ENCODE measurements at regions not wholly inside any gene's neighbourhood (a gene's known extent, or its start where the extent isn't known, plus 50 kb on each side); places are given as distances from the start of the nearest gene placed in this dataset.
"Not testable (repeated sequence)": the region's sequence is repeated elsewhere in the genome, so short reads cannot be mapped to it uniquely, and the experiment has no call there.

- DNase-seq (ENCODE audit: low read depth): no peak
Measured at GRCh38 chr7:119945822-119946221, 327.2 kb upstream of the KCND2 start.

- no peak for DNase-seq (ENCODE audit: low read depth)
Measured at GRCh38 chr7:119949053-119949452, 323.9 kb upstream of the KCND2 start.

GRCh38 chr7:119950390-119951041 lies 322.5 kb upstream of the KCND2 start:
- DNase-seq (ENCODE audit: low read depth): not testable (repeated sequence)

DNA sequence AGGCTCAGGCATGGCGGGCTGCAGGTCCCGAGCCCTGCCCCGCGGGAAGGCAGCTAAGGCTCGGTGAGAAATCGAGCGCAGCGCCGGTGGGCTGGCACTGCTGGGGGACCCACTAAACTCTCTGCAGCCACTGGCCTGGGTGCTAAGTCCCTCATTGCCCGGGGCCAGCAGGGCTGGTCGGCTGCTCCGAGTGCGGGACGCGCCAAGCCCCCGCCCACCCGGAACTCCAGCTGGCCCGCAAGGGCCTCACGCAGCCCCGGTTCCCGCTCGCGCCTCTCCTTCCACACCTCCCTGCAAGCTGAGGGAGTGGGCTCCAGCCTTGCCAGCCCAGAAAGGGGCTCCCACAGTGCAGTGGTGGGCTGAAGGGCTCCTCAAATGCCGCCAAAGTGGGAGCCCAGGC lies 321.4 kb upstream of the KCND2 start:
- not testable (repeated sequence) for DNase-seq (ENCODE audit: low read depth)

DNA sequence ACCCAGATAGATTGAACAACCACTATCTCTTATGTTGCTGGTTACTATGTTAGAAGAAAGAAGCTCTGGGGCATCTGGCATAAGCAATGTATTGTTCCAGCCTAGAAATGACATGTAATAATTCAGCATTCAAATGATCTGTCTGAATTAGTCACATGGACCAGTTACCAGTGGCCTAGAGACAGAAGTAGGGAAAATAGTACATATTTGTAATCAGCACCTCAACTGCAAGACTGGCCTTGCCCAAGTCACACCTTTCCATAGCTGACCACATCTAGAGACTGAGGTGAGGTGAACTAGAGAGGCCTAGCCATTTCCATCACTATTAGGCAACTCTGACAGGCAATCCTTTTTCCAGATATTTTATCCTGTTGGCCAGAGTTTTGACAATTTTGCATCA lies 315.6 kb upstream of the KCND2 start:
- no peak for DNase-seq (ENCODE audit: low read depth)

DNA sequence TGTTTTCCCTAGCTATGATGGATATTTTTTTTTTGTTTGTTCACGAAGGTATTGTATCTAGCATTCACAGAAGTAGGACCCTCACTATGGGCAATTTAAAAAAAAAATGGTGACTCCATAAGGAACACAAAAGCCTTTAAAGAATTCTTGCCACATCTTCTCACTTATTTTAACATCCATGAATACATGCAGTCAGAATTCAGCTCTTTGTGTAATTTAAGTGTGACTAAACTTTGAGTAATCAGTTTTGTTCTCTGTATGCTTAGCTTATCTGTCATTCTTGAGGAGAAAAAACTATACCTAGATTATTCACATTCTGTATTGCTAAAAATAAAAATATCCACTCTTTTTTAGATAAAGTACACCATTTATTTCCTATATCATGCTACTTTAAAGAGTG lies 313.2 kb upstream of the KCND2 start:
- DNase-seq (ENCODE audit: low read depth): no peak

- no peak for DNase-seq (ENCODE audit: low read depth)
Measured at GRCh38 chr7:119963654-119964053, 309.3 kb upstream of the KCND2 start.

DNA sequence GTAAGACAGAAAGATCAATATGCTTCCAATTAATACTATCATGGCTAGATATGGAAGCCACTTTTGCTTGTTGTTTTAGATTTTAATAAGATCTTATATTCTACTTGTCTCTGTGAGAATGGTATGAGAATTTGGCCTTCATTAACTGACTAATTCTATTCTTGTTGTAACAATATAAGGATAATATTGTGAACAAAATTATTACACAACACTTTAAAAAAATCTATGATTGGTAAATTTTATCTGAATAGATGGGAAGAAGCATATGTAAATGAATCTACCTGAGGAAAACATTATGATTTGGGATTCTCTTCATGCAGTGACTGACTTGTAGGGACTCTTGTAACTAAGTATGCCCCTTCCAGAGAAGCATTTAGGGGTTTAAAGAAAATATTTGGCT lies 308.9 kb upstream of the KCND2 start:
- no peak for DNase-seq (ENCODE audit: low read depth)

DNA sequence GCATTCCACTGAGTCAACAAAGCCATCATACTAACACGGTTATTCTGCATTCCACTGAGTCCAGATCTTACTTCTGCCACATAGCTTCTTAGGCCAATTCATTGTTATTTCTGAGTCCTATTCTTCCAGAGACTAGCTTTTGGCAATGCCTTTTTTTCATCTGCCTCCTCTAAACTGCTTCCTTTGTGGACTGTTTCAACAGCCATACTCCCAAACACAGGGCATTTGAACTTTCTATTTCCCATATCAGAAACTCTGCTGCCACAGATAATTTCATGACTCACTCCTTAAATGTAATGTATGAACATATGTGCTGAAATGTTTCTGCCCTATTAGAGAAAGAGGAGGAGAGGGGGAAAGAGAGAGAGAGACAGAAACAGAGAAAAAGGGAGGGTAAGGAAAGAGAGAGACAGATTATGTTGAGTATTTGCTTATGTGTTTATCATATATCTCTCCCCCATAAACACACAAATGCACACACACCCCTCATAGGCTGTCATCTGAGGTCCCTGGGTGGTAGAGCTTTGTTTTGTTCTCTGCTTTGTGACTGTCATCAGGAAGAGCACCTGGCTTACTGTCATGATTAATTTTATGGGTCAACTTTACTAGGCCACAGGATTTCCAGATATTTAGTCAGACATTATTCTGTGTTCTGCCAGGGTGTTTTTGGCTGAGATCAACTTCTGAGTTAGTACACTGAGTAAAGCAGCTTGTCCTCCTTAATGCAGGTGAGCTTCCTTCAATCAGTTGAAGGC lies 308.0 kb upstream of the KCND2 start:
- DNase-seq (ENCODE audit: low read depth): no peak

DNA sequence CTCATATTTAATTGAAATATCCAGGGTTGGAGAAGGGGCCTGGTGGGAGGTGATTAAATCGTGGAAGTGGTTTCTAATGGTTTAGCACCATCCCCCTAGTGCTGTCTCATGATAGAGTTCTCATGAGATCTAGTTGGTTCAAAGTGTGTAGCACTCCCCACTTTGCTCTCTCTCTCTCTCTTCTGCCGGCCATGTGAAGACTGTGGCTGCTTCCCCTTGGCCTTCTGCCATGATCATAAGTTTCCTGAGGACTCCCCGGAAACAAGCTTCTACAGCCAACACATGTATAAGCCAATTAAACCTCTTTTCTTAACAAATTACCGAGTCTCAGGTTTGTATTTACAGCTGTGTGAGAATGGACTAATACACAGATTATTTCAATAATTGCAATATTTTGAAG lies 305.8 kb upstream of the KCND2 start:
- DNase-seq (ENCODE audit: low read depth): no peak

DNA sequence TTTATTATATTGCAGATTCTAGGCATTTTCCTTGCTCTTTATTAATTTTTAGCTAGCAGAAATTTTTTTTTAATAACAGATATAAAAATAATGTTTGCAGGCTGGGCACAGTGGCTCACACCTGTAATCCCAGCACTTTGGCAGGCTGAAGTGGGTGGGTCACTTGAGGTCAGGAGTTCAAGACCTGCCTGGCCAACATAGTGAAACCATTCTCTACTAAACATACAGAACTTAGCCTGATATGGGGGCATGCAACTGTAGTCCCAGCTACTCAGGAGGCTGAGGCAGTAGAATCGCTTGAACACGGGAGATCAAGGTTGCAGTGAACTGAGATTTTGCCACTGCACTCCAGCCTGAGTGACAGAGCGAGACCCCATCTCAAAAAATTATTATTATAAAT lies 304.6 kb upstream of the KCND2 start:
- not testable (repeated sequence) for DNase-seq (ENCODE audit: low read depth)

DNA sequence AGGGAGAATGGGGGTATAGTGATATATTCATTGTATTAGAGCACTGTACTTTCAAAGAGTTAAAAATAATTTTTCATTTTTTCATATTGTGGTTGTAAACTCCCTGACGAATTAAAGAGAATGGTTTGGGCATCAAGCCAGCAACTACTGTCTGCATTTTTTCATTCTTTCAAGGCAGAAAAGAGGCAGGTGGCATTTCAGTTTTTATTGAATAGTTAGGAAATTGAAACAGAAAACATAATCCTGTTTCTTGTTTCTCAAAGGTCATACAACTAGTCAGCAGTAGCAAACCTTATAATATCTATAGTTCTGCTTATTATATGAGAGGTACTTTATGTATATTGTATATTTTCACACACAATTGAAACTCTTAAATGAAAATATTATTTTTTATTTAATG lies 303.9 kb upstream of the KCND2 start:
- no peak for DNase-seq (ENCODE audit: low read depth)

DNA sequence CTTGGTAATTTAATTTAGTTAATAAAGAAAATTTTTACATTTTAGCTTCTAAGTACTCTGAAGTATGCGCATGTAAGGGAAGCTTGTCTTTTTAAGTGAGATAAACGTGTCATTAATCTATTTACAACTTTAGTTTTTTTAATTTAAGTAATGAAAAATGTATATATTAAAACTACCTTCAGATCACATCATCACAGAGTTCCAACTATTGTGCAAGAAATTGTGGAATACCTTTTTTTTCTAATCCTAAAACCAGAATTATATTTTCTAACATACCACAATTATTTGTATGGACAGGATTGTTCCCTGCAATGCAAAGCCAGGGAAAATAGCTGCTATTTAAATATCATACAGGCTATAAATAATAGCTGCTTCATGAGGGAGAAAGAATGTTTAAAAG lies 303.2 kb upstream of the KCND2 start:
- no peak for DNase-seq (ENCODE audit: low read depth)

- DNase-seq (ENCODE audit: low read depth): no peak
Measured at GRCh38 chr7:119974972-119975371, 298.0 kb upstream of the KCND2 start.

- no peak for DNase-seq (ENCODE audit: low read depth)
Measured at GRCh38 chr7:119982884-119983283, 290.1 kb upstream of the KCND2 start.

GRCh38 chr7:119983468-119983867 lies 289.5 kb upstream of the KCND2 start:
- no peak for DNase-seq (ENCODE audit: low read depth)

DNA sequence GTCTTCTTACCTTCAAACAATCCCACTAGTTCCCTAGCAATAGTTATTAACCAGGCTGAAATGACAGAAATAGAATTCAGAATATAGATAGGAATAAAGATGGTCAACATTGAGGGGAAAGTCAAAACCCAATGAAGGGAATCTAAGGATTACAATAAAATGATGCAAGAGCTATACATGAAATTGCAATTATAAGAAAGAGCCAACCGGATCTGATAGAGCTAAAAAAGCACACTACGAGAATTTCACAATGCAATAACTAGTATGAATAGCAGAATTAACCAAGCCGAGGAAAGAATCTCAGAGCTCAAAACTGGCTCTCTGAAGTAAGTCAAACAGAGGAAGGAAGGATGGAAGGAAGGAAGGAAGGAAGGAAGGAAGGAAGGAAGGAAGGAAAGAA lies 288.7 kb upstream of the KCND2 start:
- no peak for DNase-seq (ENCODE audit: low read depth)

- no peak for DNase-seq (ENCODE audit: low read depth)
Measured at GRCh38 chr7:119988401-119988800, 284.6 kb upstream of the KCND2 start.

- no peak for DNase-seq (ENCODE audit: low read depth)
Measured at GRCh38 chr7:119994928-119995327, 278.0 kb upstream of the KCND2 start.

DNA sequence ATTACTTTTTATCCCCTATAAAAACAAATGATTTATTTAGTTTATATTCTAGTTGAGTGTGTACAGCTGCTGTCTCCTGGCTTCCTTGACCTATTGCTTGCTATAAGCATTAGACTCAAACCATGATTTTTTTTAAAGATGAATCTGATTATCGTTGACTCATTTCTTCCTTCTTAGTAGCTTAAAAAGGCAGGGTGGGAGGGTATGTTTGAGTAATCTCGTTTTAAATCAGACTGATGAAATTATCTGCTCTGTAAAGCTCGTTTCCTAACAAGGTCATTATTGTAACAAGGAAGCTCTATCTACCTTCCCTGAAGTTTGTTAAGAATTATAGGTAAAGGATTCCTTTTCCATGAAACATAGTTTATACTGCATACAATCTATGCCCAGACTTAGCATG lies 276.3 kb upstream of the KCND2 start:
- no peak for DNase-seq (ENCODE audit: low read depth)

DNA sequence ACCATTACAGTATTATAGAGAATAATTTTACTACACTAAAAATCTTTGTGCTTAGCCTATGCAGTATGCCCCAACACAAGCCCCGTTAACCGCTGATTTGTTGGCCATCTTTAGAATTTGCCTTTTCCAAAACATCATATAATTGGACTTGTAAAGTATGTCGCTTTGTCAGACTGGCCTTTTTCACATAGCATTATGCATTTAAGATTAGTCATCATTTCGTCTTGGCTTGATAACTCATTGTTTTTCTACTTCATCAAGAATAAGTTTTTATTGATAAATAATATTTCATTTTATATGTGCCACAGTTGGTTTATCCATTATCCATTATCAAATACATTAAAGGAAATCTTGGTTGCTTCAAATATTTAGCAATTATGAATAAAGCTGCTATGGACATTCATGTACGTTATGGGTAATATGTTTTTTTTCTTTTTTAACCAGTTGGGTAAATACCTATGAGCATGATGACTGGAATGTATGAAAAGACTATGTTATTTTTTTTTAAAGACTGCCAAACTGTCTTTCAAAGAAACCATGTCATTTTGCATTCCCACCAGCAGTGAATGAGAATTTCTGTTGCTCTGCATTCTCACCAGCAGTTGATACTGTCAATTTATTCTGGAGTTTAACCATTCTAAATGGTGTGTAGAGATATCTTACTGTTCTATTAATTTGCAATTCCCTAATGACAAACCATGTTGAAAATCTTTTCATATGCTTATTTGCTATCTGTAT lies 273.1 kb upstream of the KCND2 start:
- no peak for DNase-seq (ENCODE audit: low read depth)

- DNase-seq (ENCODE audit: low read depth): no peak
Measured at GRCh38 chr7:120005720-120006119, 267.3 kb upstream of the KCND2 start.

DNA sequence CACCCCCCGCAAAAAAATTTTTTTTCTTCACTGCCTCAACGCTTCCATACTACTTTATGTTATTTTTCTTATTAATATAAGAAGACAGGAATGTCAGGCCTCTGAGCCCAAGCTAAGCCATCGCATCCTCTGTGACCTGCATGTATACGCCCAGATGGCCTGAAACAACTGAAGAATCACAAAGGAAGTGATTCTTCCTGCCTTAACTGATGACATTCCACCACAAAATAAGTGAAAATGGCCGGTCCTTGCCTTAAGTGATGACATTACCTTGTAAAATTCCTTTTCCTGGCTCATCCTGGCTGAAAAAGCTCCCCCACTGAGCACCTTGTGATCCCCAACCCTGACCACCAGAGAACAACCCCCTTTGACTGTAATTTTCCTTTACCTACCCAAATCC lies 258.7 kb upstream of the KCND2 start:
- DNase-seq (ENCODE audit: low read depth): not testable (repeated sequence)

Data from activated T-cell treated with anti-CD3 and anti-CD28 coated beads for 24 hours (primary cell).